A549 (cell line): ENCODE measurements at regions not wholly inside any gene's neighbourhood (a gene's known extent, or its start where the extent isn't known, plus 50 kb on each side); places are given as distances from the start of the nearest gene placed in this dataset.

ENCODE experiments used
- CEBPB ChIP-seq, 2 experiments: fragments of >200 bp in 1 of 2; sonication (Bioruptor Twin) in 1 of 2; formaldehyde crosslinking in 1 of 2; IDR thresholded peaks; 2 replicates each; pipeline ENCODE4 v1.6.1; 2012 to 2016
- ELK1 ChIP-seq: fragments of 150-350 bp; IDR thresholded peaks from 2 replicates; pipeline ENCODE4 v1.6.1; 2014; ENCODE audit warnings: low read depth, mild to moderate bottlenecking, low read length
- EP300 ChIP-seq, 2 experiments: fragments of >200 bp; sonication (Bioruptor Twin); formaldehyde crosslinking; IDR thresholded peaks; 2 replicates in 1 of 2; 3 replicates in 1 of 2; pipeline ENCODE4 v1.6.1; 2016 to 2017
- MAX ChIP-seq: IDR thresholded peaks from 2 replicates; pipeline ENCODE4 v1.6.1; 2012
- POLR2A ChIP-seq: IDR thresholded peaks from 2 replicates; pipeline ENCODE4 v1.6.1; 2012; ENCODE audit warnings: mild to moderate bottlenecking, low read length
- RAD21 ChIP-seq, 2 experiments: fragments of >200 bp in 1 of 2; sonication (Bioruptor Twin) in 1 of 2; formaldehyde crosslinking in 1 of 2; IDR thresholded peaks in 1 of 2; conservative IDR thresholded peaks in 1 of 2; 2 replicates in 1 of 2; 3 replicates in 1 of 2; pipeline ENCODE4 v1.6.1; 2012 to 2018; ENCODE audit warnings: inconsistent platforms in 1 of 2
- RCOR1 ChIP-seq: fragments of 150-350 bp; IDR thresholded peaks from 2 replicates; pipeline ENCODE4 v1.6.1; 2014; ENCODE audit warnings: antibody characterized with exemption, low read length, low read depth

GRCh38 chr22:22823131-22823810 is 64.3 kb upstream of the IGLL5 start:
- no peak for TF ChIP-seq CEBPB (IDR thresholded peaks at IDR 0.05)
- TF ChIP-seq POLR2A: no peak
- no peak for TF ChIP-seq MAX
- TF ChIP-seq RCOR1: no peak
- no peak for TF ChIP-seq EP300 (IDR thresholded peaks at IDR 0.05)
- TF ChIP-seq RAD21 (conservative IDR thresholded peaks at IDR 0.05 in 1 of 2, IDR thresholded peaks at IDR 0.05 in 1 of 2): no peak
- TF ChIP-seq ELK1: no peak
